Sigmoid colon (tissue), 6 donors: ENCODE measurements at regions not wholly inside any gene's neighbourhood (a gene's known extent, or its start where the extent isn't known, plus 50 kb on each side); places are given as distances from the start of the nearest gene placed in this dataset.

Experiments used
- DNase-seq: peaks from one replicate; pipeline ENCODE4 v3.0.0-alpha.2; 2019
- H3K27ac ChIP-seq, 4 donors: fragments of 200-600 bp; sonication (generic); one replicate each; pipeline ENCODE4 v1.5.1; 2016 to 2019; ENCODE audit warnings: mild to moderate bottlenecking in 1 of 4
- H3K27me3 ChIP-seq, 3 donors: fragments of 200-600 bp; sonication (generic); one replicate each; pipeline ENCODE4 v1.5.1; 2019; ENCODE audit warnings: mild to moderate bottlenecking in 1 of 3
- H3K36me3 ChIP-seq, 4 donors: fragments of 200-600 bp; sonication (generic); one replicate each; pipeline ENCODE4 v1.5.1; 2016 to 2019
- H3K4me1 ChIP-seq, 4 donors: fragments of 200-600 bp; sonication (generic); one replicate each; pipeline ENCODE4 v1.5.1; 2017 to 2019
- H3K4me3 ChIP-seq, 4 donors: fragments of 200-600 bp; sonication (generic); one replicate each; pipeline ENCODE4 v1.5.1; 2017 to 2019; ENCODE audit warnings: mild to moderate bottlenecking in 2 of 4, moderate library complexity in 1 of 4
- H3K9me3 ChIP-seq, 4 donors: fragments of 200-600 bp in 3 of 4; sonication (generic) in 3 of 4; one replicate each; pipeline versions ENCODE4 v1.5.1 to v1.6.1; 2013 to 2019
- CTCF ChIP-seq, 4 experiments: fragments of 450-650 bp in 3 of 4; fragments of 200-600 bp in 1 of 4; IDR thresholded peaks; one replicate each; pipeline ENCODE4 v1.5.1; 2016 to 2019; ENCODE audit warnings: antibody characterized with exemption in 4 of 4, mild to moderate bottlenecking in 3 of 4, moderate library complexity in 2 of 4
- EP300 ChIP-seq, 4 donors: sonication (generic); formaldehyde crosslinking; IDR thresholded peaks; one replicate each; pipeline ENCODE4 v1.6.1; 2017; ENCODE audit warnings: antibody characterized with exemption in 4 of 4
- POLR2A ChIP-seq, 2 donors: fragments of 450-650 bp; IDR thresholded peaks; one replicate each; pipeline ENCODE4 v1.6.1; 2016; ENCODE audit warnings: antibody characterized with exemption in 2 of 2, mild to moderate bottlenecking in 2 of 2, moderate library complexity in 2 of 2
- POLR2AphosphoS5 ChIP-seq, 4 donors: sonication (generic); formaldehyde crosslinking; IDR thresholded peaks; one replicate each; pipeline ENCODE4 v1.6.1; 2017; ENCODE audit warnings: antibody characterized with exemption in 4 of 4
- WGBS, 2 donors: extraction: QIAGEN DNeasy Blood & Tissue Kit; methylation state at CpG; one replicate each; pipeline ENCODE4 v1.1.7; 2013; 5-methylcytosine and 5-hydroxymethylcytosine counted together
- intact Hi-C: fragments of 100-400 bp; cut with DNase I; formaldehyde crosslinking; loops from one replicate; pipeline ENCODE4 v1.15.1; 2023
- donor health status: healthy with polysubstance abuse.
- donor health status: healthy.

- Histone ChIP-seq H3K4me1 (peaks cover 0 to 4% (median 0%) of the 10 kb centered on the region in 4 donors), H3K9me3 (no peaks in the 10 kb centered on the region), H3K27me3 (no peaks in the 10 kb centered on the region), H3K4me3 (no peak overlapping the region), H3K36me3 (no peaks in the 10 kb centered on the region), H3K27ac (no peak overlapping the region)
- 6 to 11% methylated on average over 1 of the region's 1 CpG for WGBS, 2 donors
- intact Hi-C loops, result no loop called here
- DNase-seq, result no peak
- no peak for TF ChIP-seq POLR2AphosphoS5 (IDR thresholded peaks at IDR 0.05)
- no peak for TF ChIP-seq POLR2A (IDR thresholded peaks at IDR 0.05)
- no peak for TF ChIP-seq CTCF (IDR thresholded peaks at IDR 0.05)
Observed at GRCh38 chr12:125676366-125676765, 611.1 kb downstream of the AACS start.

GRCh38 chr12:125677829-125678228, 612.6 kb downstream of the AACS start:
- TF ChIP-seq CTCF (IDR thresholded peaks at IDR 0.05) (no peak), EP300 (IDR thresholded peaks at IDR 0.05) (no peak), POLR2AphosphoS5 (IDR thresholded peaks at IDR 0.05) (no peak), POLR2A (IDR thresholded peaks at IDR 0.05) (no peak)

GRCh38 chr12:125678589-125678993, 613.4 kb downstream of the AACS start:
- Histone ChIP-seq H3K4me1 (peaks cover 0 to 4% (median 0%) of the 10 kb centered on the region in 4 donors), H3K27ac (no peak overlapping the region), H3K4me3 (no peak overlapping the region), H3K36me3 (no peaks in the 10 kb centered on the region), H3K27me3 (peaks cover 0 to 4% (median 0%) of the 10 kb centered on the region in 3 donors), H3K9me3 (no peaks in the 10 kb centered on the region)
- DNase-seq, result no peak
- intact Hi-C loops, result no loop called here
- WGBS, 2 donors, result 74 to 76% methylated on average over 3 of the region's 3 CpGs
- TF ChIP-seq POLR2A (IDR thresholded peaks at IDR 0.05) (no peak), EP300 (IDR thresholded peaks at IDR 0.05) (no peak), CTCF (IDR thresholded peaks at IDR 0.05) (no peak), POLR2AphosphoS5 (IDR thresholded peaks at IDR 0.05) (no peak)

More at GRCh38 chr12:125677829-125678228, 612.6 kb downstream of the AACS start:
- 90 to 92% methylated on average over 4 of the region's 4 CpGs for WGBS, 2 donors
- H3K9me3 ChIP-seq, result no peaks in the 10 kb centered on the region
- H3K4me1 ChIP-seq, result peaks cover 0 to 4% (median 0%) of the 10 kb centered on the region in 4 donors
- no peak overlapping the region for H3K27ac ChIP-seq
- H3K36me3 ChIP-seq, result no peaks in the 10 kb centered on the region
- DNase-seq, result no peak
- H3K27me3 ChIP-seq, result no peaks in the 10 kb centered on the region
- H3K4me3 ChIP-seq, result no peak overlapping the region
- intact Hi-C loops, result no loop called here

GRCh38 chr12:125683748-125684381, 618.6 kb downstream of the AACS start:
- no peak overlapping the region for H3K27ac ChIP-seq
- TF ChIP-seq POLR2A (IDR thresholded peaks at IDR 0.05) (no peak), CTCF (IDR thresholded peaks at IDR 0.05) (no peak), POLR2AphosphoS5 (IDR thresholded peaks at IDR 0.05) (no peak), EP300 (IDR thresholded peaks at IDR 0.05) (no peak)
- peaks cover 0 to 29% (median 1%) of the 10 kb centered on the region in 4 donors for H3K4me1 ChIP-seq
- peaks cover 0 to 8% (median 0%) of the 10 kb centered on the region in 3 donors for H3K27me3 ChIP-seq
- intact Hi-C loops, result loop anchor here (10.0 kb wide), 1 partner anchor 291 kb away; no protein-coding TSS in a partner anchor
- no peaks in the 10 kb centered on the region for H3K9me3 ChIP-seq
- 15 to 24% methylated on average over 30 of the region's 30 CpGs for WGBS, 2 donors
- no peaks in the 10 kb centered on the region for H3K36me3 ChIP-seq
- H3K4me3 ChIP-seq, result no peak overlapping the region
- no peak for DNase-seq
